ENCODE measurements at regions not wholly inside any gene's neighbourhood (a gene's known extent, or its start where the extent isn't known, plus 50 kb on each side); places are given as distances from the start of the nearest gene placed in this dataset.

DNA sequence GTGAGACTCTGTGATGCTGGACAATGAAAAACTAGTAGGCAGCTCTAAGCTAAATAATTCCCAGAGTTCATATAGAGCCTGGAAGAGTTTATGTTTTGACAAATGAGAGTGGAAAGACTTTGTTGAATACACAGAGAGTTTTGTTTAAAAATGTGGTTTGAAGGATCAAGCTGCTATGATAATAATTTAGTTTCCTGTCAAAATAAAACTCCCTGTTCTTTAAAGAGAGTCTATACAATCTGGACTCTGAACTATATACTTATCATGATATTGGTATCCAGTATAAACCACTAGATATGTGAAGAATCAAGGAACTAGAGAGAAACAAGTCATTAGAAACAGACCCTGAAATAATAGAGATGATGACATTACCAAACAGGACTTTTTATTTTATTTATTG is 158.6 kb downstream of the C4orf33 start:
- no peaks in the 10 kb centered on the region for H3K9me3 ChIP-seq (ENCODE audit: control insufficient read depth, insufficient read depth, low read depth, low read length)
- ChIA-PET POLR2A (no interaction called here), CTCF (no interaction called here)
- no peak overlapping the region for H3K4me3 ChIP-seq (ENCODE audit: low read depth, low read length)
- TF ChIP-seq ZNF366 (tag by site-specific recombination; conservative IDR thresholded peaks at IDR 0.05), result no peak
- H3K4me1 ChIP-seq (ENCODE audit: control insufficient read depth, insufficient read depth, low read length), result no peaks in the 10 kb centered on the region
- H3K36me3 ChIP-seq (ENCODE audit: control insufficient read depth in 2 of 2, insufficient read depth in 1 of 2, low read length in 2 of 2), result no peaks in the 10 kb centered on the region
- H3K27ac ChIP-seq (ENCODE audit: extremely low read depth, low read depth, low read length), result no peak overlapping the region

- Histone ChIP-seq H3K4me3 (ENCODE audit: low read depth, low read length) (no peak overlapping the region), H3K4me1 (ENCODE audit: control insufficient read depth, insufficient read depth, low read length) (no peaks in the 10 kb centered on the region), H3K9me3 (ENCODE audit: control insufficient read depth, insufficient read depth, low read depth, low read length) (no peaks in the 10 kb centered on the region), H3K36me3 (ENCODE audit: control insufficient read depth in 2 of 2, insufficient read depth in 1 of 2, low read length in 2 of 2) (no peaks in the 10 kb centered on the region), H3K27ac (ENCODE audit: extremely low read depth, low read depth, low read length) (no peak overlapping the region)
- ChIA-PET CTCF (no interaction called here), POLR2A (no interaction called here)
- TF ChIP-seq ZNF623 (tag by site-specific recombination; IDR thresholded peaks at IDR 0.05) (no peak), ZXDB (tag by site-specific recombination; IDR thresholded peaks at IDR 0.05) (no peak), ZNF133 (tag by site-specific recombination; IDR thresholded peaks at IDR 0.05) (no peak), ZNF37A (tag by site-specific recombination; IDR thresholded peaks at IDR 0.05) (no peak), MZF1 (tag by site-specific recombination; IDR thresholded peaks at IDR 0.05; ENCODE audit: borderline replicate concordance) (no peak), ZNF843 (tag by site-specific recombination; IDR thresholded peaks at IDR 0.05) (no peak), ZNF350 (tag by site-specific recombination; IDR thresholded peaks at IDR 0.05) (no peak), BCL11A (tag by site-specific recombination; IDR thresholded peaks at IDR 0.05; ENCODE audit: low read depth) (no peak), ZNF184 (tag by site-specific recombination; IDR thresholded peaks at IDR 0.05) (no peak), RBAK (tag by site-specific recombination; IDR thresholded peaks at IDR 0.05) (no peak), ZNF629 (tag by site-specific recombination; IDR thresholded peaks at IDR 0.05) (no peak), ZNF561 (tag by site-specific recombination; IDR thresholded peaks at IDR 0.05; ENCODE audit: borderline replicate concordance) (no peak), SCRT1 (tag by site-specific recombination; IDR thresholded peaks at IDR 0.05; ENCODE audit: borderline replicate concordance) (no peak), ZNF354C (tag by site-specific recombination; IDR thresholded peaks at IDR 0.05; ENCODE audit: borderline replicate concordance, low read depth) (no peak), ZNF138 (tag by site-specific recombination; IDR thresholded peaks at IDR 0.05; ENCODE audit: borderline replicate concordance) (no peak)
- TF ChIP-seq, protein P1, sequence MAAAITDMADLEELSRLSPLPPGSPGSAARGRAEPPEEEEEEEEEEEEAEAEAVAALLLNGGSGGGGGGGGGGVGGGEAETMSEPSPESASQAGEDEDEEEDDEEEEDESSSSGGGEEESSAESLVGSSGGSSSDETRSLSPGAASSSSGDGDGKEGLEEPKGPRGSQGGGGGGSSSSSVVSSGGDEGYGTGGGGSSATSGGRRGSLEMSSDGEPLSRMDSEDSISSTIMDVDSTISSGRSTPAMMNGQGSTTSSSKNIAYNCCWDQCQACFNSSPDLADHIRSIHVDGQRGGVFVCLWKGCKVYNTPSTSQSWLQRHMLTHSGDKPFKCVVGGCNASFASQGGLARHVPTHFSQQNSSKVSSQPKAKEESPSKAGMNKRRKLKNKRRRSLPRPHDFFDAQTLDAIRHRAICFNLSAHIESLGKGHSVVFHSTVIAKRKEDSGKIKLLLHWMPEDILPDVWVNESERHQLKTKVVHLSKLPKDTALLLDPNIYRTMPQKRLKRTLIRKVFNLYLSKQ (tag by site-specific recombination; IDR thresholded peaks at IDR 0.05; ENCODE audit: borderline replicate concordance), result no peak
- TF ChIP-seq, protein P2, sequence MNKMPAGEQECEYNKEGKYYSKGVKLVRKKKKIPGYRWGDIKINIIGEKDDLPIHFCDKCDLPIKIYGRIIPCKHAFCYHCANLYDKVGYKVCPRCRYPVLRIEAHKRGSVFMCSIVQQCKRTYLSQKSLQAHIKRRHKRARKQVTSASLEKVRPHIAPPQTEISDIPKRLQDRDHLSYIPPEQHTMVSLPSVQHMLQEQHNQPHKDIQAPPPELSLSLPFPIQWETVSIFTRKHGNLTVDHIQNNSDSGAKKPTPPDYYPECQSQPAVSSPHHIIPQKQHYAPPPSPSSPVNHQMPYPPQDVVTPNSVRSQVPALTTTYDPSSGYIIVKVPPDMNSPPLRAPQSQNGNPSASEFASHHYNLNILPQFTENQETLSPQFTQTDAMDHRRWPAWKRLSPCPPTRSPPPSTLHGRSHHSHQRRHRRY (tag by site-specific recombination; IDR thresholded peaks at IDR 0.05), result no peak
- TF ChIP-seq, protein P3, sequence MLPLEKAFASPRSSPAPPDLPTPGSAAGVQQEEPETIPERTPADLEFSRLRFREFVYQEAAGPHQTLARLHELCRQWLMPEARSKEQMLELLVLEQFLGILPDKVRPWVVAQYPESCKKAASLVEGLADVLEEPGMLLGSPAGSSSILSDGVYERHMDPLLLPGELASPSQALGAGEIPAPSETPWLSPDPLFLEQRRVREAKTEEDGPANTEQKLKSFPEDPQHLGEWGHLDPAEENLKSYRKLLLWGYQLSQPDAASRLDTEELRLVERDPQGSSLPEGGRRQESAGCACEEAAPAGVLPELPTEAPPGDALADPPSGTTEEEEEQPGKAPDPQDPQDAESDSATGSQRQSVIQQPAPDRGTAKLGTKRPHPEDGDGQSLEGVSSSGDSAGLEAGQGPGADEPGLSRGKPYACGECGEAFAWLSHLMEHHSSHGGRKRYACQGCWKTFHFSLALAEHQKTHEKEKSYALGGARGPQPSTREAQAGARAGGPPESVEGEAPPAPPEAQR (tag by site-specific recombination; IDR thresholded peaks at IDR 0.05), result no peak
Measured at GRCh38 chr4:129261584-129261983, 165.6 kb downstream of the C4orf33 start.

- CTCF ChIA-PET, result no interaction called here
- H3K4me1 ChIP-seq (ENCODE audit: control insufficient read depth, insufficient read depth, low read length), result no peaks in the 10 kb centered on the region
- TF ChIP-seq OVOL3 (tag by site-specific recombination; IDR thresholded peaks at IDR 0.05) (no peak), ZBTB21 (tag by site-specific recombination; IDR thresholded peaks at IDR 0.05) (no peak), ZNF146 (tag by site-specific recombination; IDR thresholded peaks at IDR 0.05) (no peak), PRDM6 (tag by site-specific recombination; IDR thresholded peaks at IDR 0.05) (no peak), BCL11A (tag by site-specific recombination; IDR thresholded peaks at IDR 0.05; ENCODE audit: low read depth) (no peak), ZNF548 (tag by site-specific recombination; IDR thresholded peaks at IDR 0.05) (no peak), ZNF624 (tag by site-specific recombination; IDR thresholded peaks at IDR 0.05) (no peak)
- TF ChIP-seq, protein P4, sequence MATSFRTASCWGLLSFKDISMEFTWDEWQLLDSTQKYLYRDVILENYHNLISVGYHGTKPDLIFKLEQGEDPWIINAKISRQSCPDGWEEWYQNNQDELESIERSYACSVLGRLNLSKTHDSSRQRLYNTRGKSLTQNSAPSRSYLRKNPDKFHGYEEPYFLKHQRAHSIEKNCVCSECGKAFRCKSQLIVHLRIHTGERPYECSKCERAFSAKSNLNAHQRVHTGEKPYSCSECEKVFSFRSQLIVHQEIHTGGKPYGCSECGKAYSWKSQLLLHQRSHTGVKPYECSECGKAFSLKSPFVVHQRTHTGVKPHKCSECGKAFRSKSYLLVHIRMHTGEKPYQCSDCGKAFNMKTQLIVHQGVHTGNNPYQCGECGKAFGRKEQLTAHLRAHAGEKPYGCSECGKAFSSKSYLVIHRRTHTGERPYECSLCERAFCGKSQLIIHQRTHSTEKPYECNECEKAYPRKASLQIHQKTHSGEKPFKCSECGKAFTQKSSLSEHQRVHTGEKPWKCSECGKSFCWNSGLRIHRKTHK (tag by site-specific recombination; IDR thresholded peaks at IDR 0.05), result no peak
Measured at GRCh38 chr4:129264008-129264657, 168.2 kb downstream of the C4orf33 start.

More at GRCh38 chr4:129264008-129264657, 168.2 kb downstream of the C4orf33 start:
- Histone ChIP-seq H3K4me3 (ENCODE audit: low read depth, low read length) (no peak overlapping the region), H3K27ac (ENCODE audit: extremely low read depth, low read depth, low read length) (no peak overlapping the region), H3K9me3 (ENCODE audit: control insufficient read depth, insufficient read depth, low read depth, low read length) (no peaks in the 10 kb centered on the region), H3K36me3 (ENCODE audit: control insufficient read depth in 2 of 2, insufficient read depth in 1 of 2, low read length in 2 of 2) (no peaks in the 10 kb centered on the region)
- POLR2A ChIA-PET, result no interaction called here

Measured in HEK293 (cell line).